A172 (cell line): ENCODE measurements at regions not wholly inside any gene's neighbourhood (a gene's known extent, or its start where the extent isn't known, plus 50 kb on each side); places are given as distances from the start of the nearest gene placed in this dataset.

ENCODE experiments used
- DNase-seq: peaks from one replicate; pipeline ENCODE4 v3.0.0-alpha.2; 2015; ENCODE audit warnings: low spot score

DNA sequence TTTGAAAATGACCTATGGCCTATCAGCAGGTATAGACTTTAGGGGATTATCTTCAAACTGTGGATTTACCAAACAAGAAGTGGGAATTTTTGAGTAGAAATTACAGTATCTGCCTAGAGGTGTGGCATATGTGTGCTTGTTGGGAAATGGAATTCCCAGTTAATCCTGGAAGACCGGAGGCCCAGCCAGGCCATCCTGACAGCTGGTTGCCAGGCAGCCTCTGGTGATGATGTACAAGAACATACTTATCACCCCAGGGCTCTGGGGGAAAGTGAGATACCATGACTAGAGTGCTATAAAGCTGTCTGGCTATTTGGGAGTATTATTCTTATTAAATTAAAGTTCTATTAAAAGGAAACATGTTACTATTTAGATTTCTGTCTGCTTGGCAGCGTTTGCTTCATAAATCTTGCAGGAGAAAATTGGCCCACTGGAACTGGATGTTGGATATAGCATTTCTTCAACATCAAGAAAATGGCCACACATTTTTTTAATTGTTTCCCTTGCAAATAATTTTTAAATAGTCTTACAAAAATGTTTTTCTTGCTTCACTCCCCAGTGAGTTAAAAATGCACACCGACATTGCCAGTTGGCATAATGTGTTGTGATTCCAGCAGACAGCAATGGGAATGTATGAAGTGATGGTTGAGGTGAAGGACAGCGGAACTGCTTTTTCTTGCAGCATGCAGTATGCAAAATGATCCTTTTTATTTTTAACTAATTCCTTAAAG is 187.8 kb downstream of the MYLK4 start:
- no peak for DNase-seq

DNA sequence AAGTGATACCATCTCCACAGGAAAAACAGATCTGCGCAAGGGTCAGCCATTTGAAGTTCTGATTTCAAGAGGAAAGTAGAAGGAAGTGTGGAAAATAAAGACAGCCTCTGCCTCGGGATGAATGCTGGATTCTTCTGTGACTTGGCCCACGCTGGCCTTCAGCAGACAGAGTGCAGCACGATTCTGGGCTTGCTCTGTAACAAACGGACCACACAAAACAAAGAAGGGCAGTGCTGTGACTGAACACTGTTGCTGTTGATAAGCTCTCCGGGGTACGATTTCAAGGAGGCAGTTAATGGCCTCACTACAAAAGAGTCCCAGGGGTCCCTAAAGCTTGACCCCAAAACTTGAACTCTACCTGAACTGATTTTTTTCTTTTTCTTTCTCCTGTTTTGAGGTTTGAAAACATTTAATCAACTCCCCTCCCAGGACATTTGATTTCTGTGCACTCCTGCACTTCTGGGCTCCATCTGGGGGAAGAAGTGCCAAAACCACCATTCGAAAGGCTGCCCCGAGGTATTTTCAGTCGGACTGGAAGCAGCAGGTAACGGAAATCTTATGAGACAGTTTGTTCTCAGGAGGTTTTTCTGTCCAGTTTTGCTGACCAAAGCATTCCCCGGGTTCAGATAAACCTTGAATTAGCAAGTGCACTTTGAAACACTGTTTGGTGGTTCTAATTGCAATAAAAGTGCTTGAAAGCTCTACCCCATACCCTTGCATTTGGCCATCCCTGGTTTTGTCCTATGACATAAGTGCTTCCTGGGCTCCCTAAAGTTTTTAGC is 189.6 kb downstream of the MYLK4 start:
- no peak for DNase-seq

DNA sequence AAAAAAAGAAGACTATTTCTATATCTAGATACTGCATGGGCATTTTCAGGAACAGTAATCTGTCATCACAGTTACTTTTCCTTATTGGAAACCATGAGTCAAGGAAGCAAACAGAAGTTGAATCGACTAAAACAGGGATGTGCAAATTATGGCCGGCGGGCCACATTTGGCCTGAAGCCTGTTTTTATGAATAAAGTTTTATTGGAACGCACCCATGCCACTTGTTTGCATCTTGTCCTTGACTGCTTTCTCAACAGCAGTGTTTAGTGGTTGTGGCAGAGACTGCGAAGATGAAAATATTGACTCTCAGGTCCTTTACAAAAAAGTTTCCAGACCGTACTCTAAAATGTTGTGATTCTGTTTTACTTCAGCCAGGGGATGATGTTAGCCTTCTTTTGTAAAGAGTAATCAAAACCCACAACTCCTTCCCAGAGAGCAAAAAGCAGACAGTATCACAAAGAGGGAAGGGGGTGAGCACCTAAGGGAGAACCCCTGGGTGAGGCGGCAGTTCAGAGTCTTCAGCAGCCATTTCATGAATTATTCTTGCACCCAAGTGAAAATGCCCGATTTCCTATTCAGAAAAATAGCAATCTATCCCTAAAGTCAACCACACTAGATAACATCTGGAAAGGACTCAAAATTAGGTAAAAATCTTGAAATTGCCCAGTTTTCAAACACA is 190.4 kb downstream of the MYLK4 start:
- DNase-seq, result no peak

DNA sequence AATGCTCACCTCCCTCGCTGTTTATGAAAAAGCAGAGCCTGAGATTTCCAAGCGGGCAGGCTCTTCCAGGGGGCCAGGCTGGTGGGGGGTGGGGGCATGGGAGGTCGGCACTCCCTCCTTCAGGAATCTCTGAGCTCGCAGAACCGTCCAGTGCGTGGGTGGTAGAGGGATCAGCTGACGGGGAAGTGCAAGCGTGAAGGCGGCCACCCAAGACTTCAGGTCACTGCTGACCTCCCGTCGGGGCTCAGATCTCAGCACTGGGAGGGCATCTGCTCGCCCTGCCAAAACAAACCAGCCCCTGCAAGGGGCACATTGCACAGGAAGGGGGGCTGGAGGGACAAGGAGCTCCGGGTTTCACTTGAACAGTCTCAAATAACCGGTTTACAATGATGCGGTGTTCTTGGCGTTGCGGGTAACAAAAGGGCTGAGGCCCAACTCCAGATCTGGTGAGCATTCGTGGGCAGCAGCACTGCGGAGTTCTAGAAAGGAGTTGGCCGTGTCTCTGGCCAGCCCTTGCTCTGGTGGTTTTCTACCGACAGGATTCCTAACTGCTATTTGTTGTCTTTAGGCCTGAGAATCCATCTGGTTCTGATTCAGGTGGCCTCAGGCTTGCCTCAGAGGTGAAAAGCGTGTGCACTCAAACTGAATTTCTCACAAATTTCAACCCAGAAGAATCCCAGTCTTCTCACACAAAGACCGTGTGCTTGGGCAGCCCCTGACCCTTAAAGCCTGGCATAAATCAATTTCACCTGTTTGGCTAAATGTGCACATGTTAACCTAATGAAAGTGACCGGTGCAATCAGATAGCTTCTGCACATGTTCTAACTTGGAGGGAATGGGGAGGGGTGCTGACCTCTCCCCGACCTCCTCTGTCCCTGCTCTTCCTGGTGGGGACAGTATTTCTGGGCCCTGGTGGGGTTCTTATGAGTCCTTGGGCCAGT is 191.6 kb downstream of the MYLK4 start:
- DNase-seq, result no peak

DNA sequence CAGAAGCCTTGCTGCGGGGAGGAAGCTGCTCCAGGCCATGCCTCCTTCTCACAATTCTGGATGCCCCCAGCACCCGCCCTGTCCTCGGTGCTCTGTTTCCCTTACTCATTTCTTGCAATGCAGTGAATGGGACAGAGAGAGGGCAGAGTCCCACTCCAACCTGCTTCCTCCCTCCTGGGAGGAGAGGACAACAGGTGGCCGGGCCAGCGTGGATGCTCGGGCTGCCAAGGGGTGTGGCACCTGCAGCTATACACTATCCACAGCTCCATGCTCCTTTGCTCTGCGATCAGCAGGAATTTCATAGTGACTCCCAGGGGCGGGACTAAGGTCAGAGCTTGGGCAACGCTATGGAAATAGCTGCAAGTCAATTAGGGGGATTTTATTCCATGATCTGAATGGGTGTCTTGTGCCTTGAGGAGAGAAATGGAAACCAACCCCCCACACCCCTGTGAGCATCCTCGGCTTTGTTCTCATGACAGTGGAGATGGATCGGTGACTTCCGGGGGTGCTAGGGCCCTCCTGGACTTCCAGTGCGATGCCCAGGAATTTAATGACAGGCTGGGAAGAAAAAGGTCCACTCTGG is 192.5 kb downstream of the MYLK4 start:
- no peak for DNase-seq

DNA sequence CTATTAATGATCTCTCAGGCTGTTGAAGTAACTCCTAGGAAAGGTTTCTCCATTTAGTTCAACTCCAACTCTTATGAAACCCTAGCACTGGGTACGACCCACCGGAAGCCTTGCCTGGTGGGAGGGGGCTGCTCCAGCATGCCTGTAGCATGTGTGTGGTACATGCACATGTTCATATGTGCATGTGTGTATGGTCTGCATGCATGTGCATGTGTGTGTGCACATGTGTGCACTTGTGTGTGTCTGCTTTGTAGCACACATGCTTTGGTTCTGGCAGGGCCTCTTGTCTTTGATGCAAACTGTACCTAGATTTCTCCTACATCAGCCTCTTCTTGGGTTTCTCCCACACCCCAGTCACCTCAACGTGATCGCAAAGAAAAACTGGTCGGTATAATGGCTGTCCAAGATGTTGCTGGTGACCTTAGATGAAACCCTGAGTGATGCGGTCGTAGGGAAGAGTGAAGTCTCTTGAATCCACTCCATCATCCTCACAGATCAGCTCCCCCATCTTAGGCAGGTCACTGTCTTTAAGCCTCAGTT is 193.5 kb downstream of the MYLK4 start:
- no peak for DNase-seq

DNA sequence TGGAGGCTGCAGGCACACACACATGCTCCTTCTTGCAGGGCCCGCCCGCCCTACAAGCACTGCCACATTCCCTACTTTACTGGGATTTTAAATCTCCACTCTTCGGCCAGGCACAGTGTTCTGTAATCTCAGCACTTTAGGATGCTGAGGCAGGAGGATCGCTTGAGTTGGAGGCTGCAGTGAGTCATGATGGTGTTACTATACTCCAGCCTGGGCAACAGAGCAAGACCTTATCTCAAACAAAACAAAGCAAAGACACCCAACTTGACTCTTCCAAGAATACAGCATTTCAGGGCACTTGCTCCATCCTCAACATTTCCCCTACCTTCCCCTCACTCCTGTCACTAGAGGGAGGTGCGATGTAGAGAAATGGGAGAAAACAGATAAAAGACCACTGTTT is 194.0 kb downstream of the MYLK4 start:
- no peak for DNase-seq

DNA sequence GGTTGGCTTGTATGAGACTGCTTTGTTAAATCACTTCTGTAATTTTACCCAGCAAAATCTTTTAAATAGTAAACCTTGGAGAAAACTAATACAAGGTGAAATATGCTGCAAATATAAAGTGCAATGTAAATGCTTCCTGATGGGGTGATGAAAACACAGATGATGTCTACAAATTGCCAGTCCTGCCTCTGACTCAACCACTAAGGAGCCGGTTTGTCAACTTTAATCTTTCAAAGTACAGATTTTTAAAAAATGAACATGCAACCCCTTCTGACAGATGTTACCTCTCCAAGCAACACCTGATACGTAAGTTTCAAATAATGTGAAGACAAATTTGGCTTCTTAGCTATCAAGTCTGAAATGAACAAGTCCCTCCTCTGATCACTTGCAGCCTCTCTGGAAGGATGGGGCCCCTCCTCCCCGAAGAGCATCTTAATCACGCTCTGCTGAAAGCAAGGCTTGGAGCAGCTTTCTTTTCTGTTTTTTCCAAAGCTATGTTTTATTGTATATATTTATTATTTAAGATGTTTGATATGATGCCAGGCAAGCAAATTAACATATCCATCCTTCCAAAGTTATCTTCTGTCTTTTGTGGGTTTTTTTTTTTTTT is 196.0 kb downstream of the MYLK4 start:
- no peak for DNase-seq

DNA sequence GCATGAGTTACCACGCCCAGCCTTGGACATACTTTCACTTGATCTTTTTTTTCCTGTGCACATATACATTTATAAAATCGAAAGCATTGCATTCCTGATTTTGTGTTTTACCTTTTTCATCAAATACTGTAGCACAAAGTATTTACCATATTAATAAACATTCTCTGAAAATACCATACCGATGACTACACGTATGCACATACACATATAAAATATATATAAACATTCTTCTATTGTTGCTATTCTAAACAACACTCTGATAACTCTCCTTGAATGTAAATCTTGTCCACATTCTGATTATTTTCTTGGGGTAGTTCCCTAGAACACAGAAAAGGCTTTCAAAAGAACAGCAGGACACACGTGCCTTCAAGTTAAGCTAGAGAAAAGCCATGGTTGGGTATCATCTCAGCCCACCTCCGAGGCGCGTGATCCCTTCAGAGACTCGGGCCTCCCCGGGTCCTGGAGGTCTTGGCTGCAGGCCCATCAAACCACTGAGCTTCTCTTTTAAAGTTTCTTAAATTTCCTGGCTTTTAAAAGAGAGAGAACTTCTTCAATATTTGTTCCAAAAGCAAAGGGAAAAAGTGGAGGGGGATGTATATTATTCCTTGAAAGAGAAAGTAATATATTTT is 198.1 kb downstream of the MYLK4 start:
- DNase-seq, result no peak

DNA sequence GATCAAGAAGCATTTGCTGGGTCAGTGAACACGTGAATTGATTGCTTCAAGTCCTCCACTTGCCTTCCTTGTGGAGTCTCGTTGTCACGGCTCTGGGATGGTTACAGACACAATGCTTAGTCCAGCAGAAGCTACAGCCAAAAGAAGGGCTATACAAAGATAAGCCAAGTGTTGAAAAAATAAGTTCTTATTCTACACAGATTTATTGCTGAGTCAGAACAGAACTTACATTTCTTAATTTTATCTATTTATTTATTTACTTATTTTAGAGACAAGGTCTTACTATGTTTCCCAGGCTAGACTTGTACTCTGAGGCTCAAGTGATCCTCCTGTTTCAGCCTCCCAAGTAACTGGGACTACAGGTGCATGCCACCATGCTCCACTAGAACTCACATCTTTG is 199.0 kb downstream of the MYLK4 start:
- no peak for DNase-seq

DNA sequence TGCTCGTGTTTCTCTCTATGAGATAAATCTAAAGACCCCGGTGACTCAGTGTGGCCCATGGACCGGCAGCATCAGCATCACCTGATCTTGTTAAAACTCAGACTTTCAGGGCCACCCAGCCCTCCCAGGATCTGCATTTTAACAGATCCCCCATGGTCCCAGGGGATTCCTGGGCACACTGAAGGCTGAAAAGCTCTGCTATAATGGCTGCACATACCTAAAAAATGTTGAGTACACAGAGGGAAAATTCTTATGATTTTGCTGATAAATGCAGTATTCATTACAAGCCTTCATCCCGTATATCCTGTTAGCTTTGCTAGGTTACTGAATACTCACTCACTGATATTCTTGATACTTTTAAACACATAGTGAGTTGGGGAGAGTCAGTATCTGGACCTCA is 200.5 kb downstream of the MYLK4 start:
- no peak for DNase-seq

DNA sequence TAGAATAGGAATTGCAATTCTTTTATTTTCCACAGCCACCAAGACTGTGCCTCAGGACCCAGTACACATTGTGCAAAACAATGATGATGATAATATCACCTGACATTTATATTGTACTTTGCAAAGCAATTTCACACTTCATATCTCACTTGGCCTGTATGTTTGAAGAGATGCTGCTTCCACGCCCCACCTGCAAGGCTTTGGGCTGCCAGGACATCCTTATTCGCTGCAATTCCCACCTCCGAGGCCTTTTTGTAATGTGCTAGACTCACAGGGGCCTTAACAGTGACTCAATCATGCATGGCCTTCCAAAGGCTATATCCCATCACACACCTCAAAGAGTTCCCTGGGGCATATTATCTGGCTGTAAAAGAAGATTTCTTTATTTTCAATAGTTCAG is 200.9 kb downstream of the MYLK4 start:
- no peak for DNase-seq

DNA sequence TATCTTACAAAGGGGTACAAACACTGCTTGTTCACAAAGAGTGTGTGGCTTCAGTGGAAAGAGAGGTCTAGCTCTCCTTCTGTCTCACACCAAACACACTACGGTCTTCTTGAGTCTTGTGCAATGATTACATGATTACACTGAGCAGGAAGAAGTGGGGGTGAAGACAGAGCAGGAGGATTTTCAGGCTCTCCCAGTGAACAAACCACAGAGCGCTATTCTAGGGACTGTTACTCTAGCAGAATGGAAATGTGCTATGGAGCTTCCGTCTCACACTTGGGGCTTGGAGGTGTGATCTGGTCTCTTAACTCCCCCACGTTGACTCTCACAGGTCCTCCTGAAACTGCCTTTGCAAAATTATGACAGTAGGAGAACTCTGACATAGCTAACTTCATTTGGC is 203.4 kb downstream of the MYLK4 start:
- DNase-seq, result no peak

DNA sequence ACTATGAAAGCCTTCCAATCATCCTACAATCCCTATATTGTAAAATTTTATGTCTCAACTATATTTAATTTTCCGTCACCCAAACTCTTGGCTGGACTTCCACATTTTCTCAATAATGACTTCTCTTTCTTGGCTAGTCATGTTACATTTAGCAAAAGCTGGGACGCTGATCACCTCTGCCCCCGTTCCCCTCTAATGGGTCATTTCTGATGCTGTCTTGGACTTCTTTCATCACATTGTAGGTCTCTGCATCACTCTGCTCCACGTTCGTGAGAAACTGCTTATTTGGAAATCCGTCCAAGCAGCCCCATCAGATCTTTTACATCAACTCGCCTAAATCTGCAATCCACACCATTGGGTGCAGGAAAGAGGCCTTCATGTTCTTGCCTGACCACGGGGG is 203.8 kb downstream of the MYLK4 start:
- DNase-seq, result no peak

DNA sequence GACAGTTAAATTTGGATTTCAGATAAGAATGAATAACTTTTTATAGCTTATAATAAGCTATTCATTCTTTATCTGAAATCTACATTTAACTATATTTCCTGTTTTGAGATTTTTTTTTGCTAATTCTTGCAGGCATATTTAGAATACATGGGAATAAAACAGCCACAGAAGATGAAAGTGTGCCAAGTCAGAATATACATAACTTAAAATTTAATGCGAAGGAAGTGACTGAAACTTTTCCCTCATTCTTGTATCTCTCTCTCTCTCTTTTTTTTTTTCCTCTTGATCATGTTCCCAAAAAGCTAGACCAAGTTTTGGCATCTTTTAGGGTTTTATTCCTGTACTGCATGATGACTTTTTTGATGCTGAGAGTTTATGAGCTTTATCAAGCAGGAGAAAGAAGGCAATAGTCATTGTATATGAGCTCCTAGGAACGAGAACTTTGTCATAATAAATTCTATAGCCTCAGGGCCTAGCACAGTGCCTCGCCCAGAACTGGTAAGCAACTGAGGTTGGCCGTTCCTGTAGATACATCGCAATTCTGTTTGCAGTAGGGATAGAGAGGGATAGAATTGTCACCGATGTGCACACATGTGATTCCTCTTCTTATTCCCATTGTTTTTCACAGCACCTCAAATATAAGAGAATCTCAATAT is 205.2 kb downstream of the MYLK4 start:
- DNase-seq, result no peak

DNA sequence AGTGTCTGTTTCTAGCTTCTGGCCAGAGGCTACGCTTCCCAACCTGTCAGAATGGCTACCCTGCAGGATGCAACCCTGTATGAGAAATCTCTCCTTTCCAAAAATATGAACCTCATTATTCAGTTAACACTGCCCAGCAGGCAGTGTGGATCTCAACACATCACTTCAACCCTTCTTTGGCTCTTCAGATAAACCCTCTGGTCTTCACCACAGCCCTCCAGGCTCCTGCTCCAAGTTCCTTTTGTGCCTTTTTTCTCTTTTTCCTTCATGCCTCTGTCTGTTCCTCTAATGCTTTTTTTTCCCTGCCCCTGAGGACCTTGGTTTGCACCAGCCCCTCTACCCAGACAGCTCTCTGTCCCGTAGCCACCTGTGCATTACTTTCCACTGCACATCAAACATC is 207.4 kb downstream of the MYLK4 start:
- no peak for DNase-seq

DNA sequence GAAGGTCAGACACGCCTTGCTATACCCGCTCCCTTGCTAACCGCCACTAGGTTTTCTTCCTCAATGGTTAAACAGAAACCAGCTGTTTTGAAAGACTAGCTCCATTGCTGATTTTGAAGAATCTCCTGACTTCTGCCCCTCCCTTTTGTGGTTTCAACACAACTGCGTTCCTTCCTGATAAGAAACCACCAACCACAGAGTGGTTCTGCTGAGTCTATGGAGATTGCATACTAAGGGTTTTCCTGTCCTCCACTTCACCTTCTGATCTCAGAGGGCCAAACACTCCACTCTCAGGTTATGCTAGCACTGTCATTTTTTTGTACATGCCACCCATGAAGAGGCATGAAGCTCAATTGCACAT is 207.9 kb downstream of the MYLK4 start:
- DNase-seq, result peak; percentile 91

DNA sequence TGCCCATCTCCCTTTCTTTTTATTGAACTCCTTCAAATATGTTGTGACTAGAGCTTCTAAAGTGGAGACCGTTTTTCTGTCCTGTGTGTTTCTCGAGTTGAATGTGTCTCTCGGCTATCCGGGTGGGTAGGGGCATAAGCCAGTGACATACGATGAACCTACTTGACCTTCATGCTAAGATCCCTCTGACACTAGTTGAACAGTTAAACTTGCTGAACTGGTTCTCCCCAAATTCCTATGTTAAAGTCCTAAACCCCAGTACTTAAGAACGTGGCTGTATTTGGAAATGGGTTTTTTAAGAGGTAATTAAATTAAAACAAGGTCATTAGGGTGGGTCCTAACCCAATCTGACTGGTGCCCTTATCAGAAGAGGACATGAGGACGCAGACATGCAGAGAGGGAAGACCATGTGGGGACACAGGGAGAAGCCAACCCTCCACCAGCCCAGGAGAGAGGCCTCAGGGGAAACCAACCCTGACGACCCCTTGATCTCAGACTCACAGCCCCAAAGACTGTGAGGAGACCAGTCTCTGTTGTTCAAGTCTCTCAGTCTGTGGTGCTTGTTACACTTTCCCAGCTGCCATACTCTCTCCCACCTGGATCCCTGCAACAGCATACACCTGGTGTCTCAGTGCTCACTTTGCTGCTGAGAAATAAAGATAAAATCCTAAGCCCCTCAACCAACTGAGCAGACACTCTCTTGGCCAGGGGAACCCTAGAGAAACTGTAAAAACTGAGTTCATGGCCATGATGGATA is 208.4 kb downstream of the MYLK4 start:
- no peak for DNase-seq

DNA sequence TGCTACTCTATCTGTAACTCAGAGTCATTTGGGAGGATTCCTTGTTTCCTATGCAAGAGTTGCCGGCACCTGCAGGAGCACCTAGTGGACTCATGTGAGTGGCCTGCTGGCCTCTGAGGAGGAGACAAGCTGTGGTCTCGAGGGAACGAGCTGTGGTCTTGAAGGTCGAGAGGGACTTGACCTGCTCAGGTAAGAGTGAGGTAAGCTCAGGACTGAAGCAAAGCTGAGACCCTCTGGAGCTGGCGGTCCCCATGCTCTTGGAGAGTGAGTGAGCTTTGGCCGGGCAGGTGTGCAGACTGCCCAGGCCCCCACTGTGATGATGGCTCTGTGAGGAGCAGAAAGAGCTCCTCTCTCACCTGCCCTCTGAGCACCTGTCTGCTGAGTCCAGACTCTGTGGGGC is 214.3 kb downstream of the MYLK4 start:
- no peak for DNase-seq
